Posterior cingulate gyrus (tissue), 11 donors: ENCODE measurements at regions not wholly inside any gene's neighbourhood (a gene's known extent, or its start where the extent isn't known, plus 50 kb on each side); places are given as distances from the start of the nearest gene placed in this dataset.
A peak's percentile ranks its signal among the peaks of the same experiment; 100 is the strongest.

Source experiments
- DNase-seq, 10 donors: peaks; one replicate each; pipeline versions ENCODE4 v3.0.0 to v3.0.0-alpha.2; 2020 to 2021; ENCODE audit warnings: mixed read lengths in 3 of 10
- intact Hi-C: fragments of 100-400 bp; cut with DNase I; formaldehyde crosslinking; loops from one replicate; pipeline ENCODE4 v1.15.1; 2023

DNA sequence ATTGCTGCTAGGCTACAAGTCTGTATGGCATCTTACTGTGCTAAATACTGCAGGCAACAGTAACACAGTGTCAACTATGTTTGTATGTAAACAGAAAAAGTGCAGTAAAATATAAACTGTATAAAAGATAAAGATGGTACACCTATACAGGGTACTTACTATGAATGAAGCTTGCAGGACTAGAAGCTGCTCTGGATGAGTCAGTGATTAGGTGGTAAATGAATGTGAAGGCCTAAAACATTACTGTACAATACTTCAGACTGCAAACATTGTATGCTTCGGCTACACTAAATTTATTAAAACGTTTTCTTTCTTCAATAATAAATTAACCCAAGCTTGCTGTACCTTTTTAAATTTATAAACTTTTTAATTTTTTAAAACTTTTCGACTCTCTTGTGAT is 97.1 kb downstream of the HLX start:
- intact Hi-C loops: no loop called here
- no peak for DNase-seq

- DNase-seq: no peak
- intact Hi-C loops: no loop called here
Measured at GRCh38 chr1:220979371-220979770, 100.1 kb downstream of the HLX start.

DNA sequence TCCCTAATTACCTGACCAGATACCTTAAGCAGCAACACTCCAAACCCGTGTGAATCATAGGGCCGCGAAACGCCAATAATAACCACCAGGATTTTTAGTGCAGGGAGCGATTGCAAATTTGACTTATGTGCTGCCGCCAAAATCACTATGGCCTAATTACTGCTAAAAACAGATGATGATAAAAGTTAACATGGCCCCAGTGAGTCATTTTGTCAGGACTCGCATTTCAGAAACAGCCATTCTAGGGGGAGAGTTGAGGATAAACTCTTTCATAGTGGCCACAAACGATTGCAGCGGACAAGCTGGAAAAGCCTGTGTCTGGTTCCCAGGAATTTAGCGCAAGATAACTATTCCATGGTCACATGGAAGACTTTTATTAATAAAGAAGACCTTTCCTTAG is 103.4 kb downstream of the HLX start:
- DNase-seq: no peak
- intact Hi-C loops: no loop called here

GRCh38 chr1:220983877-220984635 is 104.8 kb downstream of the HLX start:
- DNase-seq: peak in 1 of 10 donors; percentile 73
- intact Hi-C loops: no loop called here

GRCh38 chr1:220990427-220991339 is 111.4 kb downstream of the HLX start:
- intact Hi-C loops: no loop called here
- no peak for DNase-seq

DNA sequence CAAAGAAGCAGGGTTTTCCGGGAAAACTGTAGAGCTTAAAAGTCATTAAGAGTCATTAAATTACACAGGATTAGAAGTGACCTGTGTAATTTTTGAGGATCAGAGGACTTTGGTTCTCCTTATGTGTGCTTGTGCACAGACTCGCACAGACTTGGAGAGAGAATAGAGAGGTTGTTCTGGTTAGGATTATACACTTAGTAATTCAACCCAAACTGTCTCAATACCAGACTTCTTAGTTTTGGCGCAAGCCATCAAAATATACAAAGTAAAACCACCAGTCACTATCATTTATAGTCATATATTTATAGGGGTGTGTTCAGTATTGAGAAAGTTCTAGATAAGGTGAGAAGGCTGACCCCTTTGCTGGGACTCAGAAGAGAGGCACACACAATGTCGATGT is 112.3 kb downstream of the HLX start:
- intact Hi-C loops: no loop called here
- DNase-seq: no peak

- DNase-seq: no peak
- intact Hi-C loops: no loop called here
Measured at GRCh38 chr1:220991959-220992704, 112.9 kb downstream of the HLX start.

DNA sequence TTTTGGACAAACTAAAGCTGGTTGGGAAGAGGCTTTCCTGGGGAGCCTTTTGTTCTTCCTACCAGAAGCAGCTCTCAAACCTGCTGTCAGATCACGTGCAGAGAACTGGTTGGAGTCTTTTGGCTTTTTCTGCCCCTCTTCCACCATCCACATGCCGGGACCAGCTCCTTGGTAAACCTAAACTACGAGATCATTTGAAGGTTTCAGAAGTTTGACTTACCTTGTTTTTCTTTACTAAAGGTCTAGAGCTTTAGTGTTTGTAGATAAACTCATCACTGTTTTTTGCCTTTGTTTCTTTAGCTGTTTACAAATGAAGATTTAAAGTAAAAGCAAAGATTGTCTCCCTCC is 113.4 kb downstream of the HLX start:
- intact Hi-C loops: no loop called here
- DNase-seq: no peak

- intact Hi-C loops: no loop called here
Measured at GRCh38 chr1:220994671-220995070, 115.4 kb downstream of the HLX start.

GRCh38 chr1:220997791-220998190 is 118.5 kb downstream of the HLX start:
- DNase-seq: no peak
- intact Hi-C loops: no loop called here

More at GRCh38 chr1:220994671-220995070, 115.4 kb downstream of the HLX start:
- no peak for DNase-seq

- intact Hi-C loops: no loop called here
- no peak for DNase-seq
Measured at GRCh38 chr1:220999872-221000863, 120.9 kb downstream of the HLX start.

GRCh38 chr1:221001167-221001566 is 121.9 kb downstream of the HLX start:
- intact Hi-C loops: no loop called here
- no peak for DNase-seq

- no peak for DNase-seq
- intact Hi-C loops: no loop called here
Measured at GRCh38 chr1:221002601-221003000, 123.4 kb downstream of the HLX start.

GRCh38 chr1:221011145-221011544 is 131.9 kb downstream of the HLX start:
- intact Hi-C loops: no loop called here
- no peak for DNase-seq

GRCh38 chr1:221012120-221012519 is 132.9 kb downstream of the HLX start:
- intact Hi-C loops: no loop called here
- no peak for DNase-seq

DNA sequence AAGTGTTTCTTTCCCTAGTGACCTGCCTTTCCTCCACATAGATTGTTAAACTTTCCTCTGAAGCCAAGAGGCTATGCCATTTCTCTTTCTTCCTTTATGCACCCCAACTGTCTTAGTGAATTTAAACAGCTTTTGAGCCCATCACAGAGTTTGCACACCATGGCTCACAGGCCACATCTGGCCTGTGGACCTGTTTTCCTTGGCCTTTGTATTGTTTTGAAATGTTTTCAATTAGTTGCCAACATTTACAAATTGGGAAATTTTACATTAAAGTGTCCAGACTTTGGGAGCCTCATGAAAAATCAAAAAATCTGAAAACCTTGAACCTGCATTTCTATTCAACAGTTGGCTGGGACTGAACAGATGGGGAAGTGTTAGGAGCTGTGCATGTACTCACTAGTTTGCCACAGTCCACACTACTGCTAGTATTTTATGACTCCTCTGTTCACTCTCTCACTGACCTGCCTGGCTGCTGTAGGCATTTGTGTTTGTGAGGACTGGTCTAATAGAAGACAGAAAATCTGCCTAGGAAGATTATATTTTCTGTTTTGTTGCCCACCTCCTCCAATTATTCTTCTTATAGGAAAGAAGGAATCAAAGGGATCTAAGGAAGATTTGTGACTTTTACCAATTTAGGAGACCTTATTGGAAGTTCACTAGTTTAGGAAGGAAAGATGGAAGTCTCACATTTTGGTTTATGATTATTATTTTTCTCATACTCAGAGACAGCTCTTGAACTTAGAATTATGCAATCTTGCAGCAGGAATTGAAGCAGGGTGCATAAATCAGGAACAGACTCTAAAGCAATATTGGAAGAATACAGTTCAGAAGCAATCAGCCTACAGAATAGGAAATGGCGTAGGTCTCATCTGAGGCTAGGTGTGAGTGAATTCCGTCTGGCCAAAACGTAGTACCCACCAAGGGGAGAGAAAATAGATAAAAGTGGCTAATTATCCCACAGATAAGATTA is 134.7 kb downstream of the HLX start:
- intact Hi-C loops: no loop called here
- DNase-seq: no peak

DNA sequence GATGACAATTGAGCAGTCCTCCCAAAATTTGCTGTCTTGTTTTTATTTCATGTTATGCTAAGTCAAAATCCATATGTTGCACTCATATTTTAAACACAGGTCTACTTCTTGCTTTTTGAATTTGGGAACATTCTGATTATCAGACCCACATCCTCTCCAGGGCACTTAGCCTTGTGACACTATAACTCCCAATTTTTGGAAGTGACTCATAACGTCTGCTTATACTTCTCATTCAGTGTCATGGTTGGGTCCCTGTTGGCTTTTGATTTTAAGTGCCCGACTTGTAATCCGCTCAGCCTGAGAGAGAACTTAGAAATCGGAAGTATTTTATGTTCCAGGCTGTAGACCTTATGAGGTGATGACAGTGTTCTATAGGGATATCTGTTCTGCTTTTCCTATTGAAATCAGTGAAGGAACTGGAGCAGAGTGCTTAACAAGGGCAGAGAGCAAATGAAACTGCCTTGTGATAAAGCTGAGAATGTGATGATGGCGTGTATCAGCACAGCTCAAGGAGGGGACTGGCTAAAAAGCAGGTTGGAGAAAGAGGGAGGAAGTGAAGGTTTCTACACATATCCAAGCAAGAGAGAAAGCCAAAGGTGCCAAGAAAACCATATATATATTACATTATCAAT is 136.0 kb downstream of the HLX start:
- DNase-seq: no peak
- intact Hi-C loops: no loop called here

GRCh38 chr1:221016751-221017150 is 137.5 kb downstream of the HLX start:
- no peak for DNase-seq
- intact Hi-C loops: no loop called here
